IMR-90 (cell line): ENCODE measurements at regions not wholly inside any gene's neighbourhood (a gene's known extent, or its start where the extent isn't known, plus 50 kb on each side); places are given as distances from the start of the nearest gene placed in this dataset.

Experiments
- ATAC-seq: fragments of 200-7000 bp; cut with Tn5 transposase; 2 replicates; pipeline ENCODE4 v1.9.1; 2020; ENCODE audit warnings: low read depth, mild to moderate bottlenecking, moderate library complexity
- BruUV-seq: library from RNA; stranded (reverse); fragments of 400-500 nt; replicated peaks from 2 replicates; lab custom pipeline; 2021; lab: Mats Ljungman, UMichigan
- CTCF ChIA-PET: fragments of 300-600 bp; formaldehyde crosslinking; extraction: SDS; loops from one replicate; lab custom pipeline; 2021; ENCODE audit warnings: antibody characterized with exemption; lab: Yijun Ruan, JAX
- POLR2A ChIA-PET: fragments of 300-600 bp; sonication (Branson Sonifier 250); formaldehyde crosslinking; loops from one replicate; lab custom pipeline; 2022; ENCODE audit warnings: antibody characterized with exemption; ENCODE audit not compliant: unreplicated experiment; lab: Charles Lee
- DNase-seq: peaks from one replicate; pipeline ENCODE4 v3.0.0; 2013
- H2AFZ ChIP-seq: replicated peaks from 2 replicates; pipeline ENCODE3; 2013; ENCODE audit warnings: low read length, mild to moderate bottlenecking; ENCODE audit not compliant: poor library complexity
- H2AK5ac ChIP-seq: 2 replicates; pipeline ENCODE4 v1.6.1; 2013; ENCODE audit warnings: low read depth, low read length, inconsistent platforms
- H2AK9ac ChIP-seq: replicated peaks from 2 replicates; pipeline ENCODE3; 2013; ENCODE audit warnings: mild to moderate bottlenecking, low read depth, low read length, moderate library complexity; ENCODE audit not compliant: poor library complexity
- H2BK120ac ChIP-seq: 2 replicates; pipeline ENCODE4 v1.6.1; 2013; ENCODE audit warnings: low read depth, low read length, inconsistent platforms
- H2BK15ac ChIP-seq: 3 replicates; pipeline ENCODE4 v1.6.1; 2013; ENCODE audit warnings: low read depth, low read length, inconsistent platforms
- H2BK20ac ChIP-seq: 2 replicates; pipeline ENCODE4 v1.6.1; 2013; ENCODE audit warnings: low read depth, mild to moderate bottlenecking, inconsistent platforms, low read length, moderate library complexity
- H2BK5ac ChIP-seq: 2 replicates; pipeline ENCODE4 v1.6.1; 2013; ENCODE audit warnings: mild to moderate bottlenecking, low read depth, low read length, inconsistent platforms; ENCODE audit not compliant: poor library complexity, severe bottlenecking
- H3K14ac ChIP-seq: replicated peaks from 2 replicates; pipeline ENCODE4 v1.6.1; 2013; ENCODE audit warnings: low read depth, low read length, inconsistent platforms
- H3K18ac ChIP-seq: 2 replicates; pipeline ENCODE4 v1.6.1; 2013; ENCODE audit warnings: low read depth, low read length, control low read depth
- H3K23ac ChIP-seq: 2 replicates; pipeline ENCODE4 v1.6.1; 2013; ENCODE audit warnings: low read depth, low read length, inconsistent platforms
- H3K27ac ChIP-seq: 2 replicates; pipeline ENCODE4 v1.5.1; 2013; ENCODE audit warnings: mild to moderate bottlenecking, control low read depth, low read length; ENCODE audit not compliant: insufficient read depth
- H3K27me3 ChIP-seq: 2 replicates; pipeline ENCODE4 v1.6.1; 2013; ENCODE audit warnings: low read length; ENCODE audit not compliant: control insufficient read depth, insufficient read depth
- H3K36me3 ChIP-seq: 2 replicates; pipeline ENCODE4 v1.6.1; 2013; ENCODE audit warnings: low read length, mixed read lengths; ENCODE audit not compliant: control insufficient read depth, insufficient read depth
- H3K4ac ChIP-seq: 2 replicates; pipeline ENCODE4 v1.6.1; 2013; ENCODE audit warnings: low read depth, low read length, inconsistent platforms
- H3K4me1 ChIP-seq: 2 replicates; pipeline ENCODE4 v1.6.1; 2013; ENCODE audit warnings: low read length, mixed read lengths; ENCODE audit not compliant: control insufficient read depth, insufficient read depth
- H3K4me2 ChIP-seq: 2 replicates; pipeline ENCODE4 v1.6.1; 2013; ENCODE audit warnings: low read depth, mild to moderate bottlenecking, control low read depth, low read length, moderate library complexity
- H3K4me3 ChIP-seq: 2 replicates; pipeline ENCODE4 v1.5.1; 2013; ENCODE audit warnings: low read depth, mild to moderate bottlenecking, control low read depth, low read length, moderate library complexity; ENCODE audit not compliant: insufficient read depth
- H3K56ac ChIP-seq: 2 replicates; pipeline ENCODE4 v1.6.1; 2013; ENCODE audit warnings: low read length, inconsistent platforms; ENCODE audit not compliant: insufficient read depth; ENCODE audit errors: extremely low read depth
- H3K79me1 ChIP-seq, 2 experiments: 2 replicates each; pipeline ENCODE4 v1.6.1; 2013; ENCODE audit warnings: low read length in 2 of 2, inconsistent platforms in 1 of 2, low read depth in 1 of 2
- H3K9ac ChIP-seq: 2 replicates; pipeline ENCODE4 v1.6.1; 2013; ENCODE audit warnings: low read depth, low read length, control low read depth
- H3K9me1 ChIP-seq: 2 replicates; pipeline ENCODE4 v1.6.1; 2013; ENCODE audit warnings: low read length, inconsistent platforms; ENCODE audit not compliant: insufficient read depth
- H3K9me3 ChIP-seq: 2 replicates; pipeline ENCODE4 v1.6.1; 2013; ENCODE audit warnings: low read length; ENCODE audit not compliant: control insufficient read depth, insufficient read depth
- H4K20me1 ChIP-seq: 2 replicates; pipeline ENCODE4 v1.6.1; 2013; ENCODE audit warnings: low read length, inconsistent platforms; ENCODE audit not compliant: insufficient read depth
- H4K5ac ChIP-seq: 2 replicates; pipeline ENCODE4 v1.6.1; 2013; ENCODE audit warnings: mild to moderate bottlenecking, low read depth, low read length, control low read depth
- H4K8ac ChIP-seq, 2 experiments: 2 replicates each; pipeline ENCODE4 v1.6.1; 2013; ENCODE audit warnings: low read depth in 2 of 2, low read length in 2 of 2, control low read depth in 1 of 2, inconsistent platforms in 1 of 2
- H4K91ac ChIP-seq: 2 replicates; pipeline ENCODE4 v1.6.1; 2013; ENCODE audit warnings: low read depth, low read length, inconsistent platforms; ENCODE audit not compliant: insufficient read depth
- CEBPB ChIP-seq: IDR thresholded peaks from 2 replicates; pipeline ENCODE4 v1.6.1; 2012; ENCODE audit warnings: low read depth, low read length, improper control_type of control experiment
- FOS ChIP-seq: fragments of 150-350 bp; IDR thresholded peaks from 2 replicates; pipeline ENCODE4 v1.6.1; 2016; ENCODE audit warnings: low read depth, low read length
- POLR2A ChIP-seq: IDR thresholded peaks from 2 replicates; pipeline ENCODE4 v1.6.1; 2012; ENCODE audit warnings: mild to moderate bottlenecking, low read depth, low read length
- whole genome bisulfite sequencing, 2 experiments: methylation state at CpG; one replicate each; pipeline versions ENCODE4 v1.1.5 to v1.1.7; 2013; ENCODE audit warnings: missing lambda C conversion rate in 2 of 2; ENCODE audit not compliant: insufficient read length in 1 of 2; ENCODE audit errors: extremely low coverage in 2 of 2; 5-methylcytosine and 5-hydroxymethylcytosine counted together
- dilution Hi-C: fragments of 300-500 bp; cut with HindIII; formaldehyde crosslinking; loops from one replicate; pipeline ENCODE4 v1.14.3; 2018; ENCODE audit warnings: low sequenced_read_pairs; ENCODE audit not compliant: unreplicated experiment
- in situ Hi-C: fragments of 300-500 bp; cut with MboI; formaldehyde crosslinking; loops from 3 replicates; pipeline ENCODE4 v1.14.3; 2019; ENCODE audit warnings: low sequenced_read_pairs, inconsistent platforms, mixed read lengths
- intact Hi-C: fragments of 100-400 bp; cut with micrococcal nuclease; formaldehyde crosslinking; loops from 2 replicates; pipeline ENCODE4 v1.10.0; 2022

GRCh38 chrX:22526339-22526738, 253.6 kb downstream of the CBLL2 start:
- intact Hi-C loops, result no loop called here
- DNase-seq, result peak; percentile 70

More at GRCh38 chrX:22526339-22526738, 253.6 kb downstream of the CBLL2 start:
- H4K20me1 ChIP-seq, result no peaks in the 10 kb centered on the region
- no peak overlapping the region for H3K23ac ChIP-seq
- no peak overlapping the region for H3K27ac ChIP-seq
- TF ChIP-seq FOS, result no peak
- no peak for TF ChIP-seq POLR2A
- peak; percentile 61; the same call in 1 of the 2 replicates for TF ChIP-seq CEBPB
- in situ Hi-C loops (no loop called here), dilution Hi-C loops (no loop called here)
- no peak overlapping the region for H3K9ac ChIP-seq
- H3K9me1 ChIP-seq, result 0 out of 2 replicates have a peak, but pooled peaks cover 3% of the 10 kb centered on the region
- H3K4me1 ChIP-seq, result no peaks in the 10 kb centered on the region
- H2AK5ac ChIP-seq, result no peak overlapping the region
- H4K5ac ChIP-seq, result no peak overlapping the region
- H4K91ac ChIP-seq, result no peak overlapping the region
- H2BK20ac ChIP-seq, result no peak overlapping the region
- no peak overlapping the region for H2BK15ac ChIP-seq
- no peak overlapping the region for H3K4me3 ChIP-seq
- peak; percentile 48; the same call in 1 of the 2 replicates for ATAC-seq
- H2AK9ac ChIP-seq, result no peak overlapping the region
- no peaks in the 10 kb centered on the region for H3K27me3 ChIP-seq
- H3K18ac ChIP-seq, result no peak overlapping the region
- H2BK5ac ChIP-seq, result no peak overlapping the region
- H4K8ac ChIP-seq, result no peak overlapping the region
- no peak overlapping the region for H3K4me2 ChIP-seq
- no CpG with 5 or more reads among the region's 3 CpGs for WGBS, 2 experiments
- ChIA-PET POLR2A (no interaction called here), CTCF (no interaction called here)
- H3K36me3 ChIP-seq, result no peaks in the 10 kb centered on the region
- no peak overlapping the region for H3K4ac ChIP-seq
- no peak overlapping the region for H2AFZ ChIP-seq
- no peak overlapping the region for H3K14ac ChIP-seq
- no peak overlapping the region for H3K56ac ChIP-seq
- no TSS peak for BruUV-seq
- no peaks in the 10 kb centered on the region for H3K9me3 ChIP-seq
- H2BK120ac ChIP-seq, result no peak overlapping the region
- H3K79me1 ChIP-seq, result no peaks in the 10 kb centered on the region
